HUDEP-2 (cell line): ENCODE measurements at regions not wholly inside any gene's neighbourhood (a gene's known extent, or its start where the extent isn't known, plus 50 kb on each side); places are given as distances from the start of the nearest gene placed in this dataset.

Experiments
- DNase-seq, 76 experiments: peaks; one replicate each; lab custom pipeline; 2025; ENCODE audit not compliant: unreplicated experiment in 76 of 76; lab: John Stamatoyannopoulos, UW

DNA sequence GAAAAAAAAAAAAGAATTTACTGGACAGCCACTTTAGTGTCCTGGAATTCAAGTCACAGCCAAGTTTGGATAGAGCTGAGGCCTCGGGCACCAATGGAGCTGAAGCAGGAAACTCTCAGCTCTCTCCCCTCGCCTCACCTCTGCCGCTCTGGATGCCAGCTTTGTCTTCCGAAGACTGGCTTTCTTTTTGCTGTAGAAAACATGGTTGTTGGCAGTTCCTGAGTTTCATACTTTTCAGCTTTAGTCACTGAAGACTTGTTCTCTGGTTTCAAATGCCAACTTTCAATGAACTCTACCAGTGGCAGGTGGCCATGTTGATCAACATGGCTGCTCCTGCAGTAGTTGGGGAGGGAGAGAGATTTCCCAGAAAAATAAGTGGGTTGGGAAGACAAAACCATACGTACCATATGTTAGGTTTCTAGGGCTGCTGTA, 142.2 kb downstream of the SNX18 start:
- DNase-seq = no peak

DNA sequence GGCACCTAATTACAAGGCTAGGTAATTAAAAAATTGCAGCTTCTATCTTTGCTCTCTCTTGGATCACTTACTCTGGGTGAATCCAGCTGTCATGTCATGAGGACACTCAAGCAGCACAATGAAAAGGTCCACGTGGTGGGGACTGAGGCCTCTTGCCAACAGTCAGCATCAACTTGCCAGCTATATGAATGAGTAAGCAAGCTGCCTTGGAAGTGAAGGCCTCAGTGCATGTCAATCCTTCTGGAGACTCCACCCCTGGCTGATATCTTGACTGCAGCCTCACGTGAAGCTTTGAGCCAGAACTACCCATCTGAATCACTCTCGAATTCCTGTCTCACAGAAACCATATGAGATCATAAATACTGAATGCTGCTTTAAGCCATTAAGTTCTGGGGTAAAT, 140.5 kb downstream of the SNX18 start:
- peak in 67 of 76 experiments; percentile 2 to 90 (median 51) for DNase-seq

DNA sequence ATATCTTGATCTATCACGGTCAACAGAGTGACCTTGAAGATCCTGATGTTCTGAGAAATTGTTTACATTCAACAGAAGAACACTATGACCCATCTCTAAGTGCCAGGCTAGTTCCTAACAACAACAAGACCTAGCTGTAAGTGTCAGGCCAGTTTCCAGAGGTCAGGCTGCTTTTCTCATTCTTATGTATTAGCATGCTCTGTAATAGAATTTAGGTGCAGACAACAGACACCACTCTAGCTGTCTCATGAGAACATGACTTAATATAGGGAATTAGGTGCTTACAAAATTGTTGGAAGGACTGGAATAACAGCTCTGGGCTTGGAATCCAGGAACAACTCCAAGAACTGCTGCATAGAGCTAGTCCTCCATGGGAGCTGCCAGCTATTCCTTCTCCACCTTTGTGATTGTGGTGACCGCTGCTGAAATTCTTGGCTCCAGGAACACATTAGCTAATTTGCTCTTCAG, 138.7 kb downstream of the SNX18 start:
- no peak for DNase-seq

DNA sequence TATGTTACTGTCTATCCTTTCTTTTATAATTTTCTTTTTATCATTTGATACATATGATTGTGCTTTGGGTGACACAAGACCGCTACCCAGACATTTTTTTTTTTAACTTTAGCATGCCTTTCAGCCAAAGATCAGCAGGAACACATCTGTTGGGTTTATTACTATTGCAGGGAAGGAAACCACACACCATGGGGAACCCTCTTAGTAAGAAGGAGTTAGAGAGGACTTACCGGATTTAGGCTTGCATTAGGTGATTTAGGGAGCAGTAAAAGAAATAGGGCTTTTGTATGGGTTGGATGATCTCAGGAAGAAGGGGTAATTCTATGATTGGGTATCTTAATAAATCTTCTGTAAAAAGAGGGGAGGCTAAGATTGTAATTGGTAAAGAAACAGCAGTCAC, 138.2 kb downstream of the SNX18 start:
- DNase-seq = no peak

DNA sequence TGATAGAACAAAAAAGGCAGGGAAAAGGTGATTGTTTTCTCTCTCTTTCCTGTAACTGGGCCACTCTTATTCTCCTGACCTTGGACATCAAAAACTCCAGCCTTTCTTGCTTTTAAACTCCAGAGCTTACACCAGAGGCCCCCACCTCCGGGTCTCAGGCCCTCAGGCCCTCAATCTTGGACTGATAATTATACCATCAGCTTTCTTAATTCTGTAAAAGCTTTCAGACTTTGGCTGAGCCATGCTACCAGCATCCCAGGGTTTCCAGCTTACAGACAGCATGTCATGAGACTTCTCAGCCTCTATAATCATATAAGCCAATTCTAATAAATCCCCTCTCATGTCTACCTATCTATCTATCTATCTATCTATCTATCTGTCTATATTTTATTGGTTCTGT, 137.7 kb downstream of the SNX18 start:
- DNase-seq = no peak

DNA sequence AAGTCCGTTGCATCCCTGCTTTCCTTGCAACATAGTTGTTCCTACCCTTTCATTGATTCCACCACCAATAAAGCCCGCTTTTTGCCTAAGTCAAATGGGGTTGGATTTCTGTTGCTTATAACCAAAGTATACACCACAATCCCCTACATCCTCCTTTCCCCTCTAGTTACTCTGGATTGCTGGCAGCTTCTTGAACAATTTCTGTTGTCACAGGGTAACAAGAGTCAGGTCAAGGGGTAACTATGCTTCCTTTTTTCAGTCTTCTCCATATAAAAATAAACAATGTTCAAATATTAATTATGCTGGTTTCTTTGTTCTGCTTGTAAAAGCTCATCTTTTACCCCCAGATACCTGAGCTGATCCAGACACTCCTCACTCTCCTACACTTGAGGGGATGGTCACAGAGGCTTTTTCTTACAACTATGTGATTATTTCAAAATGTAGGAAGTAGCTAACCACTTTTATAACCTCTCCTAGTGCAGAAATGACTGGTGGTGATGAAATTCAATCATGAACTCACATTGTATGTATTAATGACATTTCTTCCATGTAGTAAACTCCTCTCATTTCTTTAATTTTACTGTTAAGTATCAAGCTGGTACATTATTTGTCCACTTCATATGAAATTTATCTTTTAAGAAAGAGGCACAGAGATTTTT, 136.5 kb downstream of the SNX18 start:
- no peak for DNase-seq

DNA sequence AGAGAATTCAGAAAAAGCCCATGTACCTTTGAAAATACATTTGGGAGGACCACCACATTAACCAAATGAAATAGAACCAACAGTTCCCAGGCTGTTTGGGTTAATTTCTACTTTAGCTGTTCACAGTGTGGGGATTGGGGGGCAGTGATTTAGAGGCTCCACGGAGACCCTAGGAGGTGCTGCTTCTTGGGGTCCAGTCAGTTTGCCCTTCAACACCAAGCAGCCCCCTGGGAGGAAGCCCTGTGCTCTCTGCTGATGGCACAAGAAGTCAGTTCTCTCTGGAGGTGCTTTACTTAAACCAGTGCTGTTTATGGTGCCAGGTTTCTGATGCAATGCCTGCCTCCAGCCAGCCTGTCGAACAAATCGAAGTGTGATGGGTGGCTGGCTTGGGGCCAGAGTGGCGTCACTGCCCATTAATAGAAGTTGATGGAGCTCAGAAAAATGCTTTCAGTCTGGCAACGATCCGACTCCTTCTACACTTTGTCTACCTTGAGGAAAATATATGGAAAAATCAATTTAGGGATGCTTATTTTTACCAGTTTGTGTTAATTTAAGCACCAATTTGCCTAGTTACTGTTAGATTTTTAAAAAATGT, 134.0 kb downstream of the SNX18 start:
- no peak for DNase-seq

DNA sequence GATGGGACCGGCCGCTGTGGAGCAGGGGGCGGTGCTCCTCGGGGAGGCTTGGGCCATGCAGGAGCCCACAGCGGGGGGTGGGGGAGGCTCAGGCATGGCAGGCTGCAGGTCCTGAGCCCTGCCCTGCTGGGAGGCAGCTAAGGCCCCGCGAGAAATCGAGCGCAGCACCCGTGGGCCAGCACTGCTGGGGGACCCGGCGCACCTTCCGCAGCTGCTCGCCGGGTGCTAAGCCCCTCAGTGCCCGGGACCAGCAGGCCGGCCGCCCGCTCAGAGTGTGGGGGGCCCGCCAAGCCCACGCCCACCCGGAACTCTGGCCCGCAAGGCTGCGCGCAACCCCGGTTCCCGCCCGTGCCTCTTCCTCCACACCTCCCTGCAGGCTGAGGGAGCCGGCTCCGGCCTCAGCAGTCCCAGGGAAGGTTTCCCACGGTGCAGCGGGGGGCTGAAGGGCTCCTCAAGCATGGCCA, 131.5 kb downstream of the SNX18 start:
- DNase-seq = no peak

DNA sequence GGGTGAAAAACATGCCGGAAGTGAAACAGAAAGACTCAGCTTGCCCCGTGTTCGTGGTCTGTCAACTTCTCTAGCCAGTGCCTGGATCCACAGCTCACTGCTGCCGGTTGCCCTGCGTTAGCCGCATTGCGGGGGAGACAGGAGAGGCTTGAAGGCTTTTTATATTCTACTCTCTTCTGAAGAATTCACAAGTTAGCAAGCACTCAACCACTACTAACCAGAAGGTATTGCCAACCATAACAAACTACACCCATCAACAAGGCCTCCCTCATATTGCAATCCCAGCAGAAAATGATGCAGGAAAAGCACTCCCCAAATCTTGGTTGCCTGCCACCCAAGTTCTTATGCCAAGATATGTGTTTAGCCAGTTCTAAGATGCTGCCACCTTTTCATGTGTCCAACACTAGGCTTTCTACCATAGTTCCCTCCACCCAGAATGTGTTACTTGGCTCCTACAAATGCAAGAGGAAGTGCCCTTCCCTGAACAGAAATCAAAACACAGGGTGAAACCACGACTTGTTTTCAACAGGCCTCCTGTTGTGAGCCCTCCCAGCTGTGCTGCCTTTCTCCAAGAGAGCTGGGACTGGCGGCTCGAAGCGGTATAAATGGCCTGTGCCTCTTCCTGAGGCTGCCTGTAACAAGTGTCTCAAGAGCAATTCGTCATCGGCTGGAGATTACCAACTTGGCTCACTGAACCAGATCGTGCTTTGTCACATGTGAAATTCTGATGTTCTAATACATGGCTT, 129.0 kb downstream of the SNX18 start:
- DNase-seq = no peak

DNA sequence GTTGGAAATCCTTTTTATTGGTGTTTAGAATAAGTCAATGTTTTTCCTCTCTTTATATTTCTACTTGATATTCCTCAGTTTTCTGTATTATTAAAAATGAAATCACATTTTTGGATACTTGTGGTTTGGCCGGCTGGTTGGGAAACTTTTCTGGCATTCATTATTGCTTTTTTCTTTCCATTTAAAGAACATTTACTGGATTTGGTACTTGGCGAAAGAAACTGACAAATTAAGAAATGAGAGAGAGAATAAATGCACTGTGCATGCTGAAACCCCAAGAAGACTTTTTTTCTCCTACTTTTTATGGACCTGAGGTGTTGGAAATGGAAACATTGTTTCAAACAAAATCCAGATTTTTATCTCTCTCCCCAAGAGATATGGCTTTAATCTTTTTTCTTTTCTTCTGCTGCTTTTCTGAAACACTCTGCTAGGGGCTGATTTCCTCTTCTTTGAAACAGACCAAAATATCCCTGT, 128.4 kb downstream of the SNX18 start:
- no peak for DNase-seq

DNA sequence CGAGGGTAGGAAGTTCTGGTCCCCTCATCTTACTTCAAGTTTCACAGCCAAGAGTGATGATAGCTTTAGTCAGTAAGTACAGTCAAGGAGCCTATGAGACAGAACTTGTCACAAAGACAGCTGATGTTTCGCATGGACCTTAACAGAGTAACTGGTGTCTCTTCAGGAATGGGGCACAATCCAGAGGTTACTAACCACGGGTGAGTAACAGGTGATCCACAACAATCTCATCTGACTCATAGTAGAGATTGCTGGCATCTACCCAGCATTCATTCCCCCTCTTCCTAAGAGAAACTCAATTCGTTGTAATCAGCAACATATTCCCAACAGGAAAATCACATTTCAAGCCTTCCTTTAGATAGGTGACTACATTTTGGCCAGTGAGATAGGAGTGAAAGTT, 126.7 kb downstream of the SNX18 start:
- no peak for DNase-seq

DNA sequence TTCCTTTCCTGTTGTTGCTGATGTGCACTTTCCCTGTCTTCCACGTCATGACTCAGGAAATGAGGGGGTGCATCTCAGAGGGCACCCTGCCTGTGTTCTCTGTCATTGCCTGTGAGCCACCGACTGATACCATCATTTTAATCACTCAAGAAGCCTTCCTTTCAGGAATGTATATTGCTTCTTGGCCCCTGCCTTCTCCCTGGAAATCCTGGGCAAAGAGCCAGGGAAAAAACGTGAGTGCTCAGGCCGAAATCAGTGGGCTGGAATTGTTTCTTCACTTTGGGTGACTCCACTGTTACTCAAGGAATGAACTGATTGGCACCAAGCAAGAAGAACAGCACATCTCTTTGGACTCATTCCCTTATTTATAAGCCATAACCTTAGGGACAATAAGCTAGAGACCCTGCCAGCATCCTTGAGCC, 126.1 kb downstream of the SNX18 start:
- DNase-seq = no peak

DNA sequence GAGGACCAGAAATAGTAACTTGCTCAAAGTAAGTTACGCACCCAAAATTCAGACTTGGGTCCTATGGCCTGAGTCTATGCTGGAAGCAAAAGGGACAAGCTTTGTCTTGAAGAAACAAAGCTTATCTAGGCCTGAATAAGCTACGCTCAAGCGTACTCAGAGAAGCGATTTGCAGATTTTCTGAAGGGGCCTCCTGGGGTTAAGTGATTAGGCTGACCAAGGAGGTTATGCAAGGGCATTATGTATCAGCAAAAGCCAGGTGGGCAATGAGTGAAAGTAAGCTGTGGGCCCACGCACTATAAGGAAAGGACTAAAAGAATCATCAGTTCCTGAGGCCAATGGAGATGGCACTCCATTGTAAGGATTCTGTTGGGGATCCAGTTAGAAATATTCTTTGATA, 122.1 kb downstream of the SNX18 start:
- DNase-seq = no peak

DNA sequence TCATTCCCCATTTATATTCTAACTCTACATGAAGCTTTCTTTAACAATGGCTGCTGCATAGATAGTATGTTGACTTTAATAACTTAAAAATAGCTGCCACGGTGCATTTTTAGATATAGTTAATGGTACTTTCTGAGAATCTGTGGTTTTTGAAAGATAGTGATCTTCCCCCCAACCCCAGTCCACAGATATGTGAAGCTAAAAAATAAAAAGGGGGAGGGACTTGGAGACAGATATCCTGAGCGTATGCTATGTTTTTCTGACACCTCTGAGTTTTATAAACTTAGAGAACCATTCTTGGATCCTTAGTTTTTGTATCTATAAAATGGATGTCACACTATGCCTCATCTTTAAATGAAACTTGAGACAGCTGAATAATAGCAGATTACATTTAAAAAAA, 120.5 kb downstream of the SNX18 start:
- no peak for DNase-seq

DNA sequence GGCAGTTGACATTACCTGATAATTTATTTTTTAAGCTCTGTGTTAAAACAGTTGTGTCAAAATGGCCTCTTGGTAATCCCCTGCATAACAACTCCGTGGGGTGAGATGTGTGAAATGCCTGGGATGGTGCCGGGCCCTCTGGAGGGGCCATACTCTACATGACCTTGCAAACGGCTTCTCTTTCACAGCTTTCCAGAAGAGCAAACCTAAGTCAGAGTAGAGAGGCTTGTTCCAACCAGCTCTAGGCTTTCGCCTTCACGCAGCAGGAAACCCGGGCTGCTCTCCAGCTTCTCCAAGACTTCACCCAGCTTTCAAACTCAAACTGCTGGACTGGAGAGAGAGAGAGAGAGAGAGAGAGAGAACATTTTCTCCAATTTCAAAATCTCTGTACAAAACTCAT, 120.1 kb downstream of the SNX18 start:
- DNase-seq = no peak

DNA sequence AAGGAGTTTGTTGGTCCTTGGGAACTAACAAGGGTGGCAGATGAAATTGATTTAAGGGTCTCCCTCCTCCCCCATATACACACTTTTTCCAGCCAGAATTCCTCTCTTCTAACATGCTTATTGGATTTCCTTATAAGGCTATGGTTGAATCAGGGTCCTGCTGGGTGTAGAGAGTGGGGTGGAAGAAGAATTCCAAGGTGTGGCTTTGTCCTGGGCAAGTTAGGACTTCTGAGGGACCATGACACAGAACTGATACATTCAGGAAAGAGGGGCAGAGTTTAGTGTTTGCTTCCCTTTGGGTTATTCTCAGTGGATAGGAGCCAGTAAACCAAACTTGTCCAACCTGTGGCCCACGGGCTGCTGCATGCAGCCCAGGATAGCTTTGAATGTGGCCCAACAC, 116.5 kb downstream of the SNX18 start:
- no peak for DNase-seq

DNA sequence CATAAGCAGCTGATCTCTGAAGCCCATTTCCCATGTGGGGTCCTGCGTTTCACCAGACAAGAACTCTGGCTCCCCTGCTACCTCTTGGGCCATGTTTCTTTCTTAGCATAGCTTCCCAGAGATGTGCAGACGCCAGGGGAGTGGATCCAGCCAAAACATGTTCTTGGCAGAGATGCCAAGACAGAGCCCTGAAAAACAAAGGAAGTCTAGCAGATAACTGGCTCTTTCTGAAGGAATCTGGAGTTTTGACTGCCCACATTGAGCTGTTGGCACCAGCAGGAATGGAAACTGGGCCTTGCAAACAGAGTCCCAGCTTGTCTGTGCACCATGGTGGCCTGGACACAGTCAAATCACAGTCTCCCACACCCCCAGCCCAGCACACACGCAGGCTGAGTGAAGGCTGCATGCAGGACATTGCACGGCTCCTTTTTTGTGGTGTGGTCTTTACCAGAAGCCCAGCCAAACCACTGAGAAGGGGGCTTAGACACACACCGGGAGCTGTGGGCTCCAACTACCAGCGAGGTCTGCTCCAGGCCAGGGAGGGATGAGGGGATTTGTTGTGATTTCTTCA, 114.7 kb downstream of the SNX18 start:
- DNase-seq = no peak

DNA sequence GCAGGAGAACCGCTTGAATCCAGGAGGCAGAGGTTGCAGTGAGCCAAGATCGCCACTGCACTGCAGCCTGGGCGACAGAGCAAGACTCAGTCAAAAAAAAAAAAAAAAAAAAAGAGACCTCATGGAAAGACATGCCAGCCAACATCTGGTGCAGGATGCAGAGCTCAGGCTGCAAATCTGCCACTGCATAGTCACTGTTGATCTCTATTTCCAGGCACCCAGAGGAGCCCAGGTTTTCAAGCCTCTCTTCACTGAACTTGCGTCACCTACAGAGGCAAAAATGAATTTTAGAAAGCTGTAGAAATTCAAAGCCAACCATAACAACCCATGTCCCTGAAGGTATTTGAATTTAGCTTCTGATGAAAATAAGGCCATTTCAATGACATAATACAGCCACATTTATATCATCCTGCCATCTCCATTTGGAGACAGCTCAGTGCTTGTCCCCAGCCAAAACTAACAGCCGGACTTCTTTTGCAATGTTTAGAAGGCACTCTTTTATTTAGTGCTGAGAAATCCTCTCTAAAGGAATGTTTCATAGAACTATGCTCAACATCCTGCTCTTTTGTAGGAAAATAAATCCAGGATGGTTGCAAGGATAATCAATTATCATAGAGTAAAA, 113.3 kb downstream of the SNX18 start:
- no peak for DNase-seq

DNA sequence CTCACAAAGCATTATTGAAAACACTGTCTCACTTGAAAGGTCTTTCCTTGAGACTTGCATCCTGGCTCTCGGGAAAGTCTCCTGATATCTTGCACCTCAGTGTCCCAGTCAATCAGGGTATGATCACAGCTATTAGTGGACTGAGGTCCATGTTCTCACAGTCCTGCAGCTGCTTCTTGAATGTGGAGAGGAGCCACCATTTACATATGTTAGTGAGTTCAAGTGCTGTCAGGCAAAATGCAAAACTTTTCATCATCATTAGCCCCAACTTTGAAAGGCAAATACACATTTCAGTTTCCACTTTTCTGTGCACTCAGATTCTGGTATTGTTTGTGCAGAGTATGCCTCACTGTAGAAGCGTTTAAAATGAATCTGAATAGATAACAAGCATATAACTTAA, 111.6 kb downstream of the SNX18 start:
- no peak for DNase-seq

DNA sequence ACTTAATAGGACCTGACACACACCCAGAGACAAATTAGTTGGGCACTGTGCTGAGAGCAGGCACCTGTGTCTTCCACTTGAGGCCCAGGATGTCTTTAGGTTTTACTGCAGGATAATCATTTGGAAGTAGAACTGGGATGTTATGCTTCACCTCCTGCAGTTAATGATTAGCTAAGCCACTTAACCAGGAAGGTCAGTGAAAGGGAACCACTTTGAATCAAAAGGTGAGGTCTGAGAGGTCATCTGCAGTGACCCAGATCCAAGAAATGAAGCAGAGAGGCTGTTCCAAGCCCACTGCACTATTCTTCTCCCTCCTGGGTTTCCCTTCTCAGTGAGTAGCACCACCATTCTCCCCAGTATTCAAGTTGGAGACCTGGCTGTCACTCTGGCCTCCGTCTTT, 110.5 kb downstream of the SNX18 start:
- DNase-seq = no peak

DNA sequence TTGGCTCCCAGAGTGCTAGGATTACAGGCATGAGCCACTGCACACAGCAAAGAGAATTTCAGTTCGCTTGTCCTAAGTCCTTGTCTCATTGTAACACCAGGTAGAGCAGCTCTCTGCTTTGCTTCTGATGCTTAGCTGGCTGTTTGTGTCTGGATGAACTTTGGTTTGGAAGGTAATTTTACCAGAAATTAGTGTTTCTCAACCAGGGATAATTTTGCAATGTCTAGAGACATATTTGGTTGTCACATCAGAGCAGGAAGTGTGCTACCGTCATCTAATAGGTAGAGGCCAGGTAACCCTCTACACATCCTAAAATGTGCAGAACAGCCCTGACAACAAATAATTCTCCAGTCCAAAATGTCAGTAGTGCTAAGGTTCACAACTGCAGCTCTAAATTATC, 108.8 kb downstream of the SNX18 start:
- DNase-seq = no peak
